ENCODE measurements at regions not wholly inside any gene's neighbourhood (a gene's known extent, or its start where the extent isn't known, plus 50 kb on each side); places are given as distances from the start of the nearest gene placed in this dataset.

- no peak for DNase-seq
- no peaks in the 10 kb centered on the region for H3K36me3 ChIP-seq (ENCODE audit: low read depth)
- no peak for ATAC-seq
- H3K4me1 ChIP-seq (ENCODE audit: low read depth) = no peaks in the 10 kb centered on the region
- intact Hi-C loops (cut with DNase I, micrococcal nuclease) = no loop called here
- TF ChIP-seq CTCF (IDR thresholded peaks at IDR 0.05) = no peak
- no peak overlapping the region for H3K4me3 ChIP-seq
- H3K9me3 ChIP-seq = no peaks in the 10 kb centered on the region
Observed at GRCh38 chr13:97520061-97520460, 86.1 kb downstream of the RAP2A start.

- Histone ChIP-seq H3K9me3 (no peaks in the 10 kb centered on the region), H3K36me3 (ENCODE audit: low read depth) (no peaks in the 10 kb centered on the region), H3K4me1 (ENCODE audit: low read depth) (no peaks in the 10 kb centered on the region), H3K4me3 (no peak overlapping the region)
- TF ChIP-seq CTCF (IDR thresholded peaks at IDR 0.05) = no peak
- DNase-seq (no peak), ATAC-seq (no peak)
- intact Hi-C loops (cut with DNase I, micrococcal nuclease) = no loop called here
Observed at GRCh38 chr13:97520866-97521265, 86.9 kb downstream of the RAP2A start.

GRCh38 chr13:97521726-97522125, 87.8 kb downstream of the RAP2A start:
- Histone ChIP-seq H3K9me3 (no peaks in the 10 kb centered on the region), H3K36me3 (ENCODE audit: low read depth) (no peaks in the 10 kb centered on the region), H3K4me1 (ENCODE audit: low read depth) (no peaks in the 10 kb centered on the region), H3K4me3 (no peak overlapping the region)
- ATAC-seq = no peak
- TF ChIP-seq CTCF (IDR thresholded peaks at IDR 0.05) = no peak
- no peak for DNase-seq
- intact Hi-C loops (cut with DNase I, micrococcal nuclease) = no loop called here

- TF ChIP-seq CTCF (IDR thresholded peaks at IDR 0.05) = no peak
- DNase-seq (no peak), ATAC-seq (no peak)
- Histone ChIP-seq H3K4me1 (ENCODE audit: low read depth) (no peaks in the 10 kb centered on the region), H3K36me3 (ENCODE audit: low read depth) (no peaks in the 10 kb centered on the region), H3K9me3 (no peaks in the 10 kb centered on the region), H3K4me3 (no peak overlapping the region)
- intact Hi-C loops (cut with DNase I, micrococcal nuclease) = no loop called here
Observed at GRCh38 chr13:97522243-97522642, 88.3 kb downstream of the RAP2A start.

- no peak for ATAC-seq
- Histone ChIP-seq H3K4me1 (ENCODE audit: low read depth) (no peaks in the 10 kb centered on the region), H3K36me3 (ENCODE audit: low read depth) (no peaks in the 10 kb centered on the region), H3K9me3 (no peaks in the 10 kb centered on the region), H3K4me3 (no peak overlapping the region)
- no peak for DNase-seq
- intact Hi-C loops (cut with DNase I, micrococcal nuclease) = no loop called here
- no peak for TF ChIP-seq CTCF (IDR thresholded peaks at IDR 0.05)
Observed at GRCh38 chr13:97526556-97526955, 92.6 kb downstream of the RAP2A start.

GRCh38 chr13:97528518-97528917, 94.5 kb downstream of the RAP2A start:
- H3K9me3 ChIP-seq = no peaks in the 10 kb centered on the region
- no peak overlapping the region for H3K4me3 ChIP-seq
- DNase-seq (no peak), ATAC-seq (no peak)
- intact Hi-C loops (cut with DNase I, micrococcal nuclease) = no loop called here
- no peak for TF ChIP-seq CTCF (IDR thresholded peaks at IDR 0.05)
- H3K36me3 ChIP-seq (ENCODE audit: low read depth) = no peaks in the 10 kb centered on the region
- no peaks in the 10 kb centered on the region for H3K4me1 ChIP-seq (ENCODE audit: low read depth)

All from mucosa of descending colon (tissue), 3 donors.